Activated CD8-positive, alpha-beta memory T cell treated with anti-CD3 and anti-CD28 coated beads, Interleukin-2, amount 50 U/mL, for 1 hour (primary cell): ENCODE measurements at regions not wholly inside any gene's neighbourhood (a gene's known extent, or its start where the extent isn't known, plus 50 kb on each side); places are given as distances from the start of the nearest gene placed in this dataset.

Experiments
- DNase-seq: peaks from one replicate; pipeline ENCODE4 v3.0.0-alpha.2; 2020; ENCODE audit errors: extremely low read depth

DNA sequence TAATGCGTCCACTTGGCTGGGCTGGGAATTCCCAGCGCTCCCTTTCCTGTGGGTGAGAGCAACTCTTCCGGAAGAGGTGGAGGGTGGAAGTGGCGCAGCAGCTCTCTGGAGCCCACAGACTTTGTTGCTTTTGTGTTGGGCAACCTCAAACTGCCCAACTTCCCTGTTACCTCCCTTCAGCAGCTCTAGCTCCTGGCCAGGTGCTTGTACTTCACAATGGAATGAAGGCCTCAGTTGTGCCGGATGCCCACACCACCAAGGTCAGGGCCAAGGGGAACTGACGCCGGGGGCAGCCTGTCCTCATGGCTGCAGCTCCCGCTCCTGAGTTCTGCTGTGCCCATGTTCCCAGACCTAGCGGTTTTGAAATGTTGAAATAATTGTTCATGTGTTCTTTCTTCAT is 322.9 kb downstream of the GALR1 start:
- DNase-seq: no peak

GRCh38 chr18:77573571-77573970 is 323.9 kb downstream of the GALR1 start:
- DNase-seq: no peak

DNA sequence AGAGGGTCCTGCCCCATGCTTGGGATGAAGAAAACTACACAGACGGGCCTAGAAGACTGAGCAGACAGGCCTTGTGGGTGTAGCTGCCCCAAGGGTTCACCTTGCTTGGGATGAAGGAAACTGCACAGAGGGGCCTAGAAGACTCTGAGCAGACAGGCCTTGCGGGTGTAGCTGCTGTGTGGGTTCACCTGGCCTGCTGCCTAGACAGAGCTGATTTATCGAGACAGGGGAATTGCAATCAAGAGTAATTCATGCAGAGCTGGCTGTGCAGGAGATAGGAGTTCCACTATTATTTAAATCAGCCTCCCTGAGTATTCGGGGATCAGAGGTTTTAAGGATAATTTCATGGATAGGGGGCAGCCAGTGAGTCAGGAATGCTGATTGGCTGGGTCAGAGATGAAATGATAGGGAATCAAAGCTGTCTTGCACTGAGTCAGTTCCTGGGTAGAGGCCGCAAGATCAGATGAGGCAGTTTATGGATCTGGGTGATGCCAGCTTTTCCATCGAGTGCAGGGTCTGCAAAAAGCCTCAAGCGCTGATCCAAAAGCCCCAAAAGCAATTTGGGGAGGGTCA is 341.4 kb downstream of the GALR1 start:
- DNase-seq: no peak

DNA sequence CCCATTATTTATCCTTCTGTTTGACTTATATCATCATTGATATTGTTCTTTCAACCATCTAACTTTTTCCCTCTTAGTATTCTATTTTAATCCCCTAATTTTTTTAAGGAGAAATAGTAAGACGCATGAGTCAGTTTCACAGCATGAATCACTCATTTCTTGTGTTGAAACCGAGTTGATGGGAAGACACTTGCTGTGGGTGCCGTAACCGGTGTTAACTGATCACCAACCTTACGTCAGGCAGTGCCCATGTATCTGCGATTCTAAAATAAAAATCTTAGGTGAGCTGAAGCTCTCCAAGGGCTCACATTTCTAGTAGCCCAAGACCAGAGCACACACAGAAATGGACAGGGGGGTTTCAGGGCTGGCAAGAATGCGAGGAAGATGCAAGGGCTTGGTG is 348.1 kb downstream of the GALR1 start:
- DNase-seq: no peak

- no peak for DNase-seq
These were observed 351.0 kb downstream of the GALR1 start for GRCh38 chr18:77600674-77601073.

DNA sequence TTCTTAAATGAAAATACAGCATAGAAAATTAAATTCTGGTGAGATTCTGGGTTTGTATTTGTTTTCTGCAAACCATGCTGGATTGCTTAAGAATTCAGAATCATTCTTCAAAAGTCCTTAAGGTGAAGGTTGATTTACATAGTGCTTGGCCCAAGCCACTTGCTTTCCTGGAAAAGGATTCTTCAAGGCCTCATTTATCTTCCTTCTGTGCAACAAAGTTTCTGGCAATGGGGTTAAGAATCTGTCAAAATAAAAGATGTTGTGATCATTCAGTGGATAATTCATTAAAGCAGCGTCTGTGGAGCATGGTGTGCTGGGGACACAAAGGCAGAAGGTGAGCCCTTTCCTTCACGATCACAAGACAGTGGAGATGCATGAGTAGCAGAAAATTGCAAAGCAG is 351.9 kb downstream of the GALR1 start:
- no peak for DNase-seq

GRCh38 chr18:77607087-77607486 is 357.4 kb downstream of the GALR1 start:
- DNase-seq: no peak

- no peak for DNase-seq
These were observed 359.2 kb downstream of the GALR1 start for GRCh38 chr18:77608807-77609206.

DNA sequence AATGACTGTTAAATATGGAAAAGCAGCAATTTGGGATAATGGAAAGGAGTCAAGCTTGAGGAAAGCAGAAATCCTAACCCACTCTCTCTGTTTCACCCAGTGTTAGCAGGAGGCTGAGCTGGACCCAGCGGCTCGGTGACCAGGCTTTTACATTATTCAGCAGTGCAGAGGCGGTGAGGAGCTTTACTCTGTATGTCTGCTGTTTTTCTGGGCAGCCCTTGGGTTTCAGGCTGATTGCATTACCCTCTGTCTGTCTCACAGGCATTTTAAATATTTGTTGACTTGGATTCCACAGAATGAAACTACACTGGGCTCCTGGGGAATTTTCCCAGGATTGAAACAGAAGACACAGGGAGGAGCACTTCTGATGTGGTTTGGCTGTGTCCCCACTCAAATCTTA is 368.0 kb downstream of the GALR1 start:
- no peak for DNase-seq

GRCh38 chr18:77619525-77619924 is 369.9 kb downstream of the GALR1 start:
- no peak for DNase-seq

DNA sequence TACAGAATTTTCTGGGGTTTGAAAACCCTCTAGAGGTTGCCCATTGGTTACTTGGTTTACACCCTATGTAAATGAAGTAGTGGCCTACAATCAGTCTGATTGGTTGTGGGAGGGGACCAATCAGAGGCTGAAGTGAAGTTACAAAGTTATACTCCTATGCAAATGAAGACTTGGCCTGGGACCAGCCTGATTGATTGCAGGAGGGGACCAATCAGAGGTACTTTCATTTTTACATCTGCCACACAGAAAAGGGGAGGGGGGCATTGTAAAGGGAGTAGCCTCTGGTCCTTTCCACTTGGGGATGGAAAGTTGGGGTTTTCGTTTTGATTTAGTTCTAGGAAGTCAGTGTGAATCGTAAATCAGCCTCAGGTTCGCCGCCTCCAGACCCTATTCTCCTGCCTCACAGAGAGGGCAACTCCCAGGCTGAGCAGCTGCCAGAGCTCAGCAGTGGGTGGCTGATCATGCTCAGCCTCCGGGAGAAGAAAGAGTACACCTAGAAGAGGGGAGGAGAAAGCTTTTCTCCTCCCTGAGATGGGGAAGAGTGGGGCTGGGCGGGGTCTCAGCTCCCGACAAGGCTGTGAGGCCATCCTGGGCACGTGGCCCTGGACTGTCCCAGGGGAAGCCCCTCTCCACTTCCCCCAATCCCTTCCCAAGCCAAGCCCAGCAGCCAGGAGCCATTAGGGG is 372.5 kb downstream of the GALR1 start:
- no peak for DNase-seq

- DNase-seq: no peak
These were observed 383.1 kb downstream of the GALR1 start for GRCh38 chr18:77632758-77633157.

DNA sequence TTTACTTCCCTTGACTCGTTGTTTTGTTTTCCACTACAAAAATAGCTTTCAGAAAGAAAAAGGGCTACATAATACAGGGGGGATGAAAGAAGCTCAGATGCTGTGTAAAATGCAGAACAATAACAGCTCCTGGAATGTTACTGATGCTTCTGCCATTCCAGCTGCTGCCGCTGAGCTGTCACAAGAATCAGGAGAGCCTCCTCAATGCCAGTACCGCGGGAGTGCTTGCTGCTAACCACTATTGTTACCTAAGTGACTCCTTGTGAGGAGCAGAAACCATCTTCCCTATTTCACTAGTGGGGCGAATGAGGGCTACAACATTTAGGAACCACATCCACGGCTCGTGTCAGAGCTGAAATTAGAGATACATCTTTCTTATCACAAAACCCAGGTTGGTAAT is 384.8 kb downstream of the GALR1 start:
- no peak for DNase-seq

DNA sequence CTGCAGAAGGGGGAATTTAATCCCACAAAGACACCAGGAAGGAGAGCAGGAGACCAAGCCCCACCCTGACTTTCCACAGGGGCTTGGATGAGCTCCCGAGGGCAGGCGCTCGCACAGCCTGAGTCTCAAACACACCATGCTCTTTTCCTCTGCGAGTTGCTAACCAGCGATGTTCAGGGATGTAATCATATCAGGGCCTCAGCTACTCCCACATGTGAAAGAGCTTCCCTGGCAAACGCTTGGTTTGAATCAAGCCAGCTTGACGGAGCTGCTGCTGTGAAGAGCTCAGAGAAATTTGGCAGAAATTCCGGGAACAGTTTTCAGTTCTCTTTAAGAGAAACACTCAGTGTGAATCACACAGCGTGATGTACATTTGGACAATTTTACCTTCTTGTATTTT is 385.8 kb downstream of the GALR1 start:
- no peak for DNase-seq

DNA sequence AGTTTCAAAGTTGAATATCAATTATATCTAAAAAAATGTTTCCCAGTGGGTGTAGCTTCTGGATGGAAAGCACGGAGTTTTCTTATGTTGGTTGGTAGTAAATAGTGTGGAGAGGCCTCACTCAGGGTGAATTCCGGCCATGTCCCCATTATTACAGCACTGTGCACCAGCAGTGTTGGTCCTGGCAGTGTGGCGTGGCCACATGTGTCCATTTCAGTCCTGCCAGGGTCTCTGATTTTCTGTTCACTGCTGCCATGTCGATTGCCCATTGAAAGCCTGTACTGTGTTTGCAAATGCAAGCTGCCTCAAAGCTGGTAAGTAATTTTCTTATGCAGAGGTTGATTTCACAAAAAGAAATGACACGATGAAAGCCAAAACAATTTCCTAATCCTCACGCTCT is 386.2 kb downstream of the GALR1 start:
- no peak for DNase-seq

DNA sequence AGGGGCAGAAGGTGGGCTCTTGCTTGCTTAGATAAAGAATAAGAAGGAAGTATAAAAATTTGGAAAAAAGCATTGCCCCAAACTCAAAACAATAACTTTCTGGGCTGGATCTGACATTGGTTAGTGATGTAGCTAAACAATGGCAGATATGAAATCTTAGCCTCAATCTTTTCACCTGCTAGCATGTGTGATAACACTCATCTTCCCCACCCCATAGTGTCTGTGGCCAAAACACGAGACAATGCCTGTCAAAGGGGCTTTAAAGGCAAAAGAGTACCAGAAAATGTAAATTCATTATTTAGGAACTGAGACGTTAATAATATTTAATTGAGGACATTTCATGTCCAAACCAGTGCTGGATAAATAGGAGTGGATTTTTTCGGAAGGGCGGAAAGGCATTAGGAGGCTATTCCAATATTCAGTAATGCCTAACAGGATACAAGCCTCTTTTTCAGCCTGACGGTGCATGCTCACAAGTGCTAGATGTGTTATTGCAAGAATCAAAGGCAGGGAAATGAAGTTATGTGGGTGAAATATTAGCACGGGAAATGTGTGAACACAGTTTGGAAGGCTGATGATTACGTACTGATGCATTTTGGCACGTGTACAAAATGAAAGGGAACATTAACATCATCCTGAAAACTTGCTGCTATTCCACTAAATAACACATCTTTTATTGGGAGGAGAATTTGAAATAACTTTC is 395.7 kb downstream of the GALR1 start:
- DNase-seq: no peak

GRCh38 chr18:77647472-77647871 is 397.8 kb downstream of the GALR1 start:
- no peak for DNase-seq

GRCh38 chr18:77648411-77648810 is 398.8 kb downstream of the GALR1 start:
- no peak for DNase-seq

DNA sequence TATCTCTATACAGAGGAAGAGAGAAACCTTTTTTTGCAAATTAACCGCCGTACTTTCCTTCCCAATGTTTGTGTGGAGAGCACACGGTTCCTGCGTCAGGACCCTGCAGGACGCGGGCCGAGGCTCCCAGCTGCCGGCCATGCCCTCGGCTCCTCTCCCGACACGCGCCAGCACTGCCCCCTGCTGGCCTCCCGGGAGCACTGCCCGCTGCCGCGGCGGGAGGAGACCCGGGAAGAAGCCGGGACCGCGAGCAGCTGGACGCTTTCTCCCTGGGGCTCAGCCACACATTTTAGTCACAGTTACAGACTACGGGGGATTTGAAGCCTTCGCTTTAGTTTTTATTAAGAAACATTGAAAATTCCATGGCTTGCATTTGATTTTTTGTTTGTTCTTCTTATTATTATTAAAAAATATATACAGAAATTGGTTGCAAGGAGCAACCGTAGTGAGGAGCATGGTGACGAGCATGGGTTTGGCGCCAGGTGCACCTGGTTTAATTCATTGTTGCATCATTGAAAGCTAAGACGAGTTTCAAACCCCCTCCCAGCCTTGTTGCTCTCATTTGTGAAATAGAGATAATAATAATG is 401.2 kb downstream of the GALR1 start:
- no peak for DNase-seq

- no peak for DNase-seq
These were observed 401.8 kb downstream of the GALR1 start for GRCh38 chr18:77651441-77651840.

GRCh38 chr18:77653792-77654191 is 404.1 kb downstream of the GALR1 start:
- no peak for DNase-seq

- no peak for DNase-seq
These were observed 404.7 kb downstream of the GALR1 start for GRCh38 chr18:77654302-77654701.
